Activated CD4-positive, alpha-beta T cell treated with anti-CD3 and anti-CD28 coated beads, Interleukin-2, amount 10 ng/mL, durations not matched to agents 7 days and 5 days (primary cell): ENCODE measurements at regions not wholly inside any gene's neighbourhood (a gene's known extent, or its start where the extent isn't known, plus 50 kb on each side); places are given as distances from the start of the nearest gene placed in this dataset. TPM values are rescaled to one million over a fixed set of nuclear protein-coding genes. Genes with fewer than 3 reads are reported as not detected.

Source experiments
- CTCF ChIA-PET: fragments of 350-600 bp; sonication (Branson Sonifier 250); formaldehyde crosslinking; loops from one replicate; lab custom pipeline; 2021; ENCODE audit warnings: antibody characterized with exemption; lab: Charles Lee
- POLR2A ChIA-PET: fragments of 350-600 bp; sonication (Branson Sonifier 250); formaldehyde crosslinking; loops from one replicate; lab custom pipeline; 2021; ENCODE audit warnings: antibody characterized with exemption; lab: Charles Lee
- DNase-seq: peaks from one replicate; pipeline ENCODE4 v3.0.0-alpha.2; 2020
- H3K27ac Mint-ChIP-seq: one replicate; pipeline ENCODE4 v1.8.0; 2021; ENCODE audit warnings: mild to moderate bottlenecking, moderate library complexity, mixed read lengths
- H3K27me3 Mint-ChIP-seq: one replicate; pipeline ENCODE4 v1.8.0; 2021; ENCODE audit warnings: mixed read lengths
- H3K36me3 Mint-ChIP-seq: one replicate; pipeline ENCODE4 v1.8.0; 2021; ENCODE audit warnings: low read depth, mixed read lengths
- H3K4me1 Mint-ChIP-seq: one replicate; pipeline ENCODE4 v1.8.0; 2021; ENCODE audit warnings: mixed read lengths
- H3K4me3 Mint-ChIP-seq: one replicate; pipeline ENCODE4 v1.8.0; 2021; ENCODE audit warnings: mild to moderate bottlenecking, moderate library complexity, mixed read lengths
- H3K9me3 Mint-ChIP-seq: one replicate; pipeline ENCODE4 v1.8.0; 2021; ENCODE audit warnings: mixed read lengths
- microRNA-seq: library from miRNA; unstranded; fragments of <30 nt; microRNA quantifications from one replicate; pipeline ENCODE4 v1.2.0, GENCODE V29; 2021; ENCODE audit warnings: borderline microRNAs expressed, borderline replicate concordance

- ChIA-PET CTCF (interaction anchor here (0.7 to 4.1 kb wide), 6 partner anchors 12 to 435 kb away, joined by 3 to 33 read pairs (median 3); partner anchors contain the start of gene IL17B), POLR2A (no interaction called here)
These were observed 53.3 kb upstream of the IL17B start for GRCh38 chr5:149432376-149432775.

GRCh38 chr5:149429839-149430721, 51.0 kb upstream of the IL17B start:
- no peak overlapping the region for H3K4me3 Mint-ChIP-seq
- ChIA-PET POLR2A (no interaction called here), CTCF (interaction anchor here (0.7 to 1.1 kb wide), 2 partner anchors 12 to 120 kb away, joined by 3 read pairs; no protein-coding TSS in a partner anchor)
- H3K27ac Mint-ChIP-seq, result no peak overlapping the region
- no peaks in the 10 kb centered on the region for H3K27me3 Mint-ChIP-seq
- H3K4me1 Mint-ChIP-seq, result peaks cover 11% of the 10 kb centered on the region
- no peaks in the 10 kb centered on the region for H3K36me3 Mint-ChIP-seq
- no peak for DNase-seq
- H3K9me3 Mint-ChIP-seq, result no peaks in the 10 kb centered on the region

More at GRCh38 chr5:149432376-149432775, 53.3 kb upstream of the IL17B start:
- H3K4me1 Mint-ChIP-seq, result peaks cover 12% of the 10 kb centered on the region
- no peak overlapping the region for H3K27ac Mint-ChIP-seq
- H3K9me3 Mint-ChIP-seq, result no peaks in the 10 kb centered on the region
- no peaks in the 10 kb centered on the region for H3K36me3 Mint-ChIP-seq
- H3K27me3 Mint-ChIP-seq, result no peaks in the 10 kb centered on the region
- no peak for DNase-seq
- no peak overlapping the region for H3K4me3 Mint-ChIP-seq

Small RNA genes lying in the stretch of these regions (microRNA-seq; reads per million reads assigned to microRNA genes)
- not detected for gene MIR145
